Activated T-cell treated with anti-CD3 and anti-CD28 coated beads for 4 hours (primary cell): ENCODE measurements at regions not wholly inside any gene's neighbourhood (a gene's known extent, or its start where the extent isn't known, plus 50 kb on each side); places are given as distances from the start of the nearest gene placed in this dataset.
A peak's percentile ranks its signal among the peaks of the same experiment; 100 is the strongest.
"Not testable (repeated sequence)": the region's sequence is repeated elsewhere in the genome, so short reads cannot be mapped to it uniquely, and the experiment has no call there.

Source experiments
- DNase-seq: peaks from one replicate; pipeline ENCODE4 v3.0.0-alpha.2; 2020

DNA sequence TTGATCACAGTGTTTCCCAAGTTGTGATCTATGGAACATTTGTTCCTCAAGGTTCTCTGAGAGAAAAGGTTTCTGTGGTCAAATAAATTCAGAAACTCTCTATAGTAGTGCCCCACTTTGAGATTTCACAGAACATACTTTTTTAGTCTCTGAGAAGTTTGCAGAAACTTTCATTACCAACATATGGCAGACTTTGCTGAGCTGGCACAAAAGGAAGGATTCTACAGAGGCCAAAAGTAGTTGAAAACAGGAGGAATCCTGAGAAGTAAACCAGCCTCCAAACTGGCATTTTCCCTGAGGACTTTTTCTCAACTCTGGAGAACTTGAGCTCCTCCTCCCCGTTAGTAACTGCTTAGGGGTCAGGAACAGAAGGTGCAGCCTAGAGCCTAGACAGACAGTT is 117.8 kb upstream of the ESX1 start:
- DNase-seq = no peak

DNA sequence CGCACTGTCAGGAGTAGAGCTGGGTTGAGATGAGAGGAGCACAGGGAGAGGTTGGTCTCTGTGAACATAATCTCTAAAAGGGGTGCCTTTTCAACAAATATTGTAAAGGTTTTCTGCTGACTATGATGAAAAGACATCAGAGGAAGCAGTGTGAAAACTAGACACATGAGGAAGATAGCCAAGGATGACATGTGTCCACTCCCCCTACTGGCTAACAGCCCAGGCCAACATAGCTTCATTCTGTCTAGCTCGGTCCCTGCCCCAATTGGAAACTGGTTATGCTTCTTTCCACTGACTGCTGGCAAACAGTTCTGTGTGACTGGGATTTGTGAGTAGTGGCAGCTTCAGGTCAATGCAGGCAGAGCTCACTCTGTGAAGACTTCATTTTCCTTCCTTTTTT is 115.4 kb upstream of the ESX1 start:
- no peak for DNase-seq

DNA sequence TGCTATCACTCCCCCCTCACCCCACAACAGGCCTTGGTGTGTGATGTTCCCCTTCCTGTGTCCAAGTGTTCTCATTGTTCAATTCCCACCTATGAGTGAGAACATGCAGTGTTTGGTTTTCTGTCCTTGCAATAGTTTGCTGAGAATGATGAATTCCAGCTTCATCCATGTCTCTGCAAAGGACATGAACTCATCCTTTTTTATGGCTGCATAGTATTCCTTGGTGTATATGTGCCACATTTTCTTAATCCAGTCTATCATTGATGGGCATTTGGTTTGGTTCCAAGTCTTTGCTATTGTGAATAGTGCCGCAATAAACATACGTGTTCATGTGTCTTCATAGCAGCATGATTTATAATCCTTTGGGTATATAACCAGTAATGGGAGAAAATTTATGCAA is 106.0 kb upstream of the ESX1 start:
- DNase-seq = not testable (repeated sequence)

DNA sequence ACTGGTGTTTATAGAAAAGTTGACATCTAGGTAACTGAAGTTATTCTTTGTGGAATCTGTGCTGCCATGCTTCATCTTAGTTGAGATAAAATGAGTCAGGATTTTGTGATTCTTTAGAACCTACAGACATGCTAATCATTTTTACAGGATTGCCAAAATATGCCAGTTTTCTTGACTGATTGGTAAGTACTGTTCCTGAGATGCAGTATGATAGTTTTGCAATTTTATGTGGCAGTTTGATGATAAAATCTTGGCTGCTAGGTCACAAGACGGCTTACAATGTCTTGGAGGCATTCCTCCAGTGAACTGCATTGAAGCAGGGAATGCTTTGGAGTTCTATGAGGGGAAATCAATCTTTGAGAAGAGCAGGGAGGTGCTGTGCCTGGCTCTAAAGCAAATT is 104.4 kb upstream of the ESX1 start:
- no peak for DNase-seq

DNA sequence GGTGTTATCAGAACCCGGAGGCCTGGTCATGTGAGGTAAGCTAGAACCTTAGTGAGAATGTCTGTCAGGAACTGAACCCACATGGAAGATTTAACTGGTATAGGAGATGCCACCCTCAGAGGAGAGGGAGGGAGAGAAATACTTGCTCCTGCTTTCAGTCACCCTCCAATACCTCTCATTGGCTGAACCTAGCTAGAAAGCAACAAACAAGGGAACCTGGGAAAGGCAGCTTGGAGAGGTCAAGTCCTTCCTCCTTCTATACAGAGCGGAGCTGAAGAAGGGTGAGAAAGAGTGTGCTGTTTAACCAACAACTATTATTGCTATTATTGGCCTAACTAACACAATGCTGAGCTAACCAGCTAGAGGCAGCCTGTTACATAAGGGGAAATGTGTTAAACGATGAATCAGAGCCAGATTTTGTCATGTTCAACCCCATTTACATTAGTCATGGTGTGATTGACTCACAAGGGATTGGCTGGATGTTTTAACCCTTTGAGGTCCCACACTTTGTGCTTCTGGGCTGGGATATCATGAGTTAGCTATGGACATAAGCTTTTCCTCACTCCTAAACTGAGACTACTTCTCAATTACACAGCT is 96.5 kb upstream of the ESX1 start:
- no peak for DNase-seq

DNA sequence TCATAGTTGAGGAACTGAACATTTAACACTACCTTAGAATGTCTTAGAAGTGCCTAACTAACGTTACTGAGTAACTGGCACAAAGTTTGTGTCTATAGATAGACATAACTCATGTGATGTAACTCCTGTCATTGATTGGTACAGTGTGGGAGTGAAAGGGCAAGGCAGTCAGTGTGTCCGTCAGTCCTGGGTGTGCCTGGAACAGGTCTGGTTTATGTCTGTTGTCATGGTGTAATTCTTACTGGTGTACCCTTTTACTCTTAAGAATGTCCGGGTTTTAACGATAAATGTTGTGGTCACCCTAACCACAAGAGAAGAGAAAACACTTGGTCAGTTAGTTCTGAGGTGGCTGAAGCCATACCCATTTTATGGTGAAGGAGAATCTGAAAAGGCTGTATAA is 93.1 kb upstream of the ESX1 start:
- DNase-seq = no peak

DNA sequence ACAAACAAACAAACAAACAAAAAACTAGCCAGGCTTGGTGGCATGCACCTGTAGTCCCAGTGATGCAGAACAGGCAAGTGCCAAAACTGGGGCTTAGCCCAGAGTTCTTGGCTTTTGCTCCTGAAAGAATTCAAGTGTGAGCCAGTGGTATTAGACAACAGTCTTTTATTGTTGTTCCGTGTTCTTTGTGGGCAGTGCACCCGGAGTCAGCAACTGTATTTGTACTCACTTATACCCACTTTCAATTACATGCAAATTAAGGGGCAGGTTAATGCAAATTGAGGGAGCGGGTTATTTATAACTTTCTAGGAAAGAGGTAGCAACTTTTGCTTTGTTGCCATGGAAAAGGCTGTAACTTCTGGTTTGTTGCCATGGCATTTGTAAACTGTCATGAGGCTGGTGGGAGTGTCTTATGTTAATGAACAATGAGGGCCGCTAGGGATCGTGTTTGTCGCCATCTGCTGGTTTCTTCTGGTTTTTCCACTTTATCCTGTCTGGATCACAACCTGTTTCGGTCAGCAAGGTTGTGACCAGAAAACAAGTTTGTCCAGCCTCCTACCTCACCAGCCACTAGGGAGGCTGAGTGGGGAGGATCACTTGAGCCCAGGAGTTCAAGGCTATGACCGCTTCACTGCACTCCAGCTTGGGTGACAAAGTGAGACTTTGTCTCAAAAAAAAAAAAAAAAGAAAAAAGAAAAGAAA is 88.8 kb upstream of the ESX1 start:
- peak; percentile 0 for DNase-seq

DNA sequence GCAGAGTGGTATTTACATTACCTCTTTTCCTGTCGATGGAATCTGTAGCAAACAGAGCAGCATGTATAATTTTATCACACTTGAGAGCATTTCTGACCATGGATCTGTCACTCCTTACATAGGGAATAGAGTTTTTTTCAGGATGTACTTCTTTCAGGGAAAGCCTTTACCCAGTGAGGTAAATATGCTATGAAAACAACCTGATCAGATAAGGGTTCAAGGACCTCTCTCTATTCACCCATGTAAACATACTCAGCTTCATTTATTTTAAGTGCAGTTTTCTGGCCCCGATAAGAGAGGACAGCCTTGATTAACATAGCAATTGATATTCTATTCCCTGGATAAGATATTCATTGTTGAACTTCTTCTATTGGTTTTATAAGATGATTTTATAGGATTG is 87.3 kb upstream of the ESX1 start:
- DNase-seq = no peak

DNA sequence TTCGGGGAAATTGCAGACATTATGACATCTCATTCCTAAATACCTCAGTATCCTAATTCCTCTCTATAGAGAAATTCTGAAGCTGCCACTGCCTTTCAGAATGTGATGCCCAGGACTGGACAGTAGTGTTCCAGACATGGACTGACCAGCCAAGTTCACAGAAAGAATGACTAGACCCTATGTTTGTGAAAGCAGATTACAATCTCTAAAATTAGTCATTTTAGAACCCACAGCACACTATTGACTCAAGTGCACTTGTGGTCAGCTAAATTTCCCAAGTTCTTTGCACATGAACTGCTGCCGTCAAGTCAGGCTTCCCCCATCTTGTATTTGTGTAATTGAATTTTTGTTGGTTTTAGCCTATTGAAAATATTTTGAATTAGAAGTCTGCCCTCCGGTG is 81.0 kb upstream of the ESX1 start:
- DNase-seq = no peak

DNA sequence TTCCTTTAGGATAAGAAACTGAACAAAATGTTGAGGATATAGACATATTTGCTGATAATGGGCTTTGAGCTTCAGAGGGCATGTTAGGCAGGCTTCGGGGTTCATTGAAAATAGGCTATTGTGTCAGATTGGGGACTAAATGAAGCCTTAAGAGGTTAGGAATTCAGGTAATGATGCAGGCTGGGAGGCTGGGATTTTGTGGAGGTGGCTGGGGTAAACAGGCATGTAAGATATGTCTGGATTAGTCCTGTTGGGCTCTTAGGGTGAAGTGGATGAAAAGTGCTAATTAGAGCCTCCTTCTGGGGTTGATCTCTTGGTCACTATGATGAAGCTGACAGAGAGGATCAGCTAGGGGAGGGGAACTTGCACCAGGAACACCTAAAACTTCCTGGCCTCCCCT is 80.2 kb upstream of the ESX1 start:
- no peak for DNase-seq

DNA sequence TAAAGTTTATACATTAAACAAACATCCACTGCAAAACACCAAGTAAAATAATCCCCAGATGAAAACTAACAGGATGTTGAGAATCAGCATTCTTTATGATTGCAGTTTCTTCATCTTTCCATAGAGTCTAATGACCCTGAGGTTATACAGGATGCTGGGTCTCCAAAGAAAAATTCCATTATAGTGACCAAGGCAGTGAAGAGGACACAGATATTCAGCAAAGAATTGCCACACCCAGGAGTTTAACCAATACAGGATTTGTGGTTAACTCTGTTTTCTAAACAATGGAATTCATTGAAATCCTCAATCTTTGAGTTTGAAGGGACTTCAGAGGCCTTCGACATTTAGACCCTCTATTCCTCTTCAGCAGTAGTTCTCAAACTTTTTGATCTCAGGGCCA is 76.2 kb upstream of the ESX1 start:
- DNase-seq = no peak

DNA sequence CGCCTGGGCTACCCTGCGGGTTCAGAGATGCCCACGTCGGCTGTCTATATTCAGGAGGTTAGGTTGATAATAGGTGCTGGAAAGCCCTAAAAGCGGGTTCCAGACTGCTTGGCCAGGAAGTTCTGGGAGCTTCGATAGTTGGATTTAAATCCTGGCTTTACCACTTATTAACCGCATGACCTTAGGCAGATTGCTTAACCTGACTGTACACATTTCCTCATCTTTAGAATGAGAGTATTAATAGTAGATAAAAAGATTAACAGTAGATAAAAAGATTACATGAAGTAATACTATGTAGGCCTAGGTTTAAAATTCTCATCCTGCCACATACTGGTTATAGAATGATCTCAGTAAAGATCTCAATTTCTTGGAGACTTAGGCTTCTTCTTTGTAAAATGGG is 75.0 kb upstream of the ESX1 start:
- DNase-seq = no peak

DNA sequence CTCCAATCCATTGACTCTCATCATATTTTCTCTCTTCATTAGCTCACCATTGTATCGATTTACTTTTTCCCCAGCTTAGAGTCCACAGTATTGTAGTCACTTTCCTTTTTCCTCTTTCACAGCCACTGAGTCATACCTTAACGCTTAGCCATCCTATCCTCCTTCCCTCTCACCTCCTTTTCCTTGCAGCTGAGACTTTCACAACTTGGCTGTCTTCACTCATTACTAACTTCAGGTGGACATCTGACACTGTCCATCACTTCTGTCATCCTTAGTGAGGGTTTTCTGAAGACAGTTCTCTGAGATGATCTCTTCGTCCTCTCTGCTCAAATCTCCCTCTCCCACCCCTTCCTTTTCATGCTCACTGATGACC is 70.5 kb upstream of the ESX1 start:
- no peak for DNase-seq

DNA sequence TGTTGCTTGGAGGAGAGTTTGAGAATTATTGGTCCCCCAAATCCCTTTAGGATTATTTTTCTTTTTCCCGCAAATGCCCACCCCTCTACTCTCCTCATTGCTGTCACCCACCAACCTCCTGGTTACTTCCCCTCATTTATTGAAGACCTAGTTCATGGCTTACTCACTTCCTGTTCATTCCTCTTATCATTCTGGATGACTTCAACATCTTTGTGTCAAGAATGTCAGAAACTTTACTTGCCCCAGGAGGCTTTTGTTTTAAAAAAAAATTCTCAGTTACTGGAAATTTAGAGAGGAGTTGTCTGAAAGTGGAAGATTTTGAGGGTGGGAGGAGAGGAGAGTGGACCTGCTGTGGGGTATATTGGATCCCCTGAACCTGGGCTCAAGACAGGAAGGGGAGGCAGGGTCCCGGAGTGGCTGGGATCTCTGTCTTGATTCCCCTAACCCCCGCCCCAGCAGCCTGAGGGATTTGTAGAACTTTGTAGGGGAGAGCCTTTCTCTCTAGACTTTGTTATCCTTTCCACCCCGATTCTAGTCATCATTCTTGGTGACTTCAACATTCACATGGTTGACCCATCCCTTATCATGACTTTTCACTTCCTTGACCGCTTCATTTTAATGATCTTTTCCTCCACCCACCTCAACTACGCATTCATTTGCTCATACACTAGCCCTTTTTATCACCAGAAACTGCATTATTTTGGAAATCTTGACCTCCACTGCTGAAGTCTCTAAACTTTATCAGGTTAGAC is 69.9 kb upstream of the ESX1 start:
- DNase-seq = no peak

DNA sequence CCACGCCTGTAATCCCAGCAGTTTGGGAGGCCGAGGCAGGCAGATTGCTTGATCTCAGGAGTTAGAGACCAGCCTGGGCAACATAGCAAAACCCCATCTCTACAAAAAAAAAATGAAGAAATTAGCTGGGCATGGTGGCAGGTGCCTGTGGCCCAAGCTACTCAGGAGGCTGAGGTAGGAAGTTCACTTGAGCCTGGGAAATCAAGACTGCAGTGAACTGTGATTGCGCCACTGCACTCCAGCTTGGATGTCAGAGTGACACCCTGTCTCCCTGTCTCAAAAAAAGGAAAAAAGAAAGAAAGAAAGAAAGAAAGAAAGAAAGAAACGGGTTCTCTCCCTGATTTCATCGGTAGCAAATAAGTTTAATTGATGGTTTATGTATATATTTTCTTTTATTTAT is 64.6 kb upstream of the ESX1 start:
- DNase-seq = no peak

DNA sequence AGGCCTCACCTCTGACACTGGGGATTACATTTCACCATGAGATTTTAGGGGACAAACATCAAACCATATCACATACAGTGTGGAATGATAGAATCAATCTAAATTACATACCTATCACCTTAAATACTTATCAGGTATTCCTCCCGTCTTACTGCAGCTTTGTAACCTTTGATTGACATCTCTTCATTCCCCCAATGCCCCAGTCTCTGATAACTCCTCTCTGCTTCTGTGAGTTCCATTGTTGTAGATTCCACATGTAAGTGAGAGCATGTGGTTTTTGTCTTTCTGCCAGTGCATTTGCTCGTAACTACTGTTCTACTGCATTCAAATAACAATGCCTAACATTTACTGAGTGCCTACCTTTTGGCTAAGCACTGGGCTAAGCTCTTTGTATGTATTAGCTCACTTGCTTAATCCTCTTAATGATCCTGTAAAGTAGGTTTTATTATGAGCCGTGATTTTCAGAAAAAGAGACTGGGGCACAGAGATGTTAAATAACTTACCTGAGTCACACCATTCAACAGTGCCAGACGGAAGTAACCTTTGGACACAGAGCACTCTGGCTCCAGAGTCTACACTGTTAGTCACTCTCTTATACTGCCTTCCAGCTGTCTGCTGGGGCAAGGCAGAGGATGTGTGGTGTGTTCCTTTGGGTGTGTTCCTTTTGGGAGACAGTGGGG is 63.7 kb upstream of the ESX1 start:
- no peak for DNase-seq

DNA sequence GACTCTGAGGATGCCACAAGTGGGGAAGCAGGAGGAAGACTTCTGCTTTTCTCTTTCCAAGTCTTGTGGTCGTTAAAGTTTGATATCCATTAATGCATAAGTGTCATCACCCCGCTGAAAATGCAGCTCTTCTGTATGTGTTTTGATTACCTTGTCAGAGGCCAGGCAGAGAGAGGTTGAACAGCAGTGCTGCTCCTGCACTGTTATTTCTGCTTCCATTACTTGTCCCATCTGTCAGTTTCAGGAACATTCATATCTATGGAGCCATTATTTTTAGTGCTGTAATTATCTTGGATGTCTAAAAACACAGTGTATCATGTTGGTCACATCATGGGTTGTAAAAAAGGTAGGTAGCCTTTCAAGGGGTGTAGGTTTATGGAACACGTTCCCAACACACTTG is 62.0 kb upstream of the ESX1 start:
- no peak for DNase-seq

DNA sequence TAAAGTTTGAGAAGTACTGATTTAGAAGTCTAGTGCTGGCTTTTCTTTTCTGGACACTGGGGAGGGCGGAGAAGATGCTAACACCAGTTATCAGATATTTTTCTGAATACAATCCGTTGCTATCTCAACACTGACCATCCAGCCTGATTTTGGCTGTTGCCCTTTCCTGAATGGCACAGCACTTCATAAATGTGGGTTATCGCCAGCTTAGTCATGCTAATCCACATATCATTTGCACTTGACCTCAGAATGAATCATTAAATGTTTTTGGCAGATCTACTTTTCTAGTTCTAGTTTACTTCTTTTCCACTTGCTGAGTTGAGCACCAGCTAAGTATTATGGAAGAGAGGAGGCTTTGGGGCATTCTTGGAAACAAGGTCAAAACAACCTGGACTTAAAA is 60.8 kb upstream of the ESX1 start:
- no peak for DNase-seq

DNA sequence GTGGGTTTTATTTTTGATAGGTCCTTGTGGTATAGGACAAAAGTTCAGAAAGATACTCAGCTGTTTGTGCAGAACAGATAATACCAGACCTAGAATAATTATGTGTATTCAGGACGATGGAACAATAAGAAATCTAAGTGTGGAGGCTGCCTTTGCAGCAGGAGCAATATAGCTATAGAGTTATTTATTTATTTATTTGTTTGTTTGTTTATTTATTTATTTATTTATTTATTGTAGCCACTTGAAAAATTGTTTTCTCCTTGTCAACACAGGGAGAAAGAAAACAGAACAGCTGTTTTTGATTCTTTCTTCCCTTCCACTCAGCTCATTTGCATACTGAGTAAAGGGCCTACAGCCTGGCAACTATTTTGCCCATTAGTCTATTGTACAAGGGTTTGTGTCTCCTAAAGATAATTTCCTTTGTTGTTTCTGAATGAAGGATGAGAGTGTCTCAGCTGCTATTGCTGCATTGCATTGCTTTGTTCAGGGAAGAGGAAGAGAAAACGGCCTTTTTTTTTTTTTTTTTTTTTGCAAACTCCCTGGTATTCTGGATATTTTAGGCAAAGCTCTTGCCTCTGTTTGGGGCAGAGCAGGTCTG is 56.0 kb upstream of the ESX1 start:
- DNase-seq = no peak

DNA sequence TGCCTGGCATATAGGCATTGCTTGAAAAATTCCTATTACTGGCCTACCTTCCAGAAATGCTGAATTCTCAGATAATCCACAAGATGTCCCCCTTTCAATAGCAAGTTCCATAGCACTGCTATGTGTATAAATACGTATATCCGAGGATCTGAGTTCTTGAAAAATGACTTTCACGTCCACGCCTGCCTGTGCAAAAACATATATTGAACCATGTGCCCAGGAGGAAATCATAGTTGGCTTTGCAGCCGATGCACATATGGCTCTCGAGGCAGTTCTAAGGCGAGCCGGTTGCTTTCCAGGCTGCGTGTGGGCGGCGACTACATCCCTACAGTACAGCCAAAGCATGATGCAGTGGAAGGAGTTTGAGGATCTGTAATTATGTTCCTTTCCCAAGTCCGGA is 55.4 kb upstream of the ESX1 start:
- DNase-seq = no peak

DNA sequence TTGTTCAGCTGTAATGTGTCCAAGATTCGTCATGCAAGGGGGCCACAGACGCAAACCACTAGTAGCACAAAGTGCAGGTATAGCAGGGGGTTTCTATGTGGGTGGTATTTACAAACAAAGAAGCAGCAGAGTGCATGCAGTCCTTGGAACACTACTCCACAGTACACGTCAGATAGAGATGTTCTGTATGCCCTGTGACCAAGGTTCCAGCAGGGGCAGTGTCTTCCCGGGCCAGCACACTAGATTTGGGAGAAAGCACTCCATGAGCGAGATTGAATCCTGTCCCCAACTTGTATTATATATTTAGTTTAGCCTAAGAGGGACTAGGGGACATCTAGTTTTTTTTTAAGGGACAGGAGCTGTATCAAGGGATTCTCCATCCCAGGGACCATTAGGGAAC is 54.4 kb upstream of the ESX1 start:
- DNase-seq = no peak

DNA sequence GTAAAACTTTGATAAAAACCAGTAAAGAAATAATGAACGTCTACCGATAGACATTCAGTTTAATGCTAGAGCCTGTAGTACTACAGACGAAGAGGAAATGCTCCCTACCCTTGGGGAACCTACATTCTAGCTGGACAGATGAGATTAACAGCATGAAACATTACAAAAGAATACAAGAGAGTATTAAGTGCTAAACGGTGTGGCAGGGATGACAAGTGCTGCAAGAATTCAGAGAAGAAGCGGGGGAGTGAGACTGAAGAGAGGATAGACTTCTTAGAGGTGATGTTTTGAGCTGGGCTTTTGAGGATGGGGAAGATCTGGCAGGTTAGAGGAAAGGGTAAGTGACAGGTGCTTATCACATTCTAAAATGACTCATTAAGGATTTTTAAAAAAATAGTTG is 52.6 kb upstream of the ESX1 start:
- DNase-seq = no peak

DNA sequence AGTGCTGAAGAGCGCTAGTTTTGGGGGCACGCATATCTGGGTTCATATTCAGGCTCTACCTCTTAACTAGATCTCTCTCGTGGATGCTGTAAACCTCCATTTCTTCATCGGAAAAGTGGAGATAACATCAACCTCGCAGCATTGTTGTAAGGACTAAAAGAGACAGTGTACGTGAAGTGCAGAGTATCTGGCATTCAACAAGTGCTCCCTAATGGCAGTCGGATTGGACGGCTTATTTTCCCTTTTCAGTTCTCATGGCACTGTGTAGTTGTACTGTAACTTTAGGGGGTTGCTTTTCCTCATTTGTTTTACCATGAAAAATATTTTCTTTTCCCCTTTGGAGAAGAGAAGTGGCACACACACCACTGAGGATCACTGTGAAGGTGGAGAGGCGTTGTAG is 51.4 kb upstream of the ESX1 start:
- no peak for DNase-seq
